IMR-90 (cell line): ENCODE measurements at regions not wholly inside any gene's neighbourhood (a gene's known extent, or its start where the extent isn't known, plus 50 kb on each side); places are given as distances from the start of the nearest gene placed in this dataset.

ENCODE experiments used
- ATAC-seq: fragments of 200-7000 bp; cut with Tn5 transposase; 2 replicates; pipeline ENCODE4 v1.9.1; 2020; ENCODE audit warnings: low read depth, mild to moderate bottlenecking, moderate library complexity
- BruUV-seq: library from RNA; stranded (reverse); fragments of 400-500 nt; replicated peaks from 2 replicates; lab custom pipeline; 2021; lab: Mats Ljungman, UMichigan
- CTCF ChIA-PET: fragments of 300-600 bp; formaldehyde crosslinking; extraction: SDS; loops from one replicate; lab custom pipeline; 2021; ENCODE audit warnings: antibody characterized with exemption; lab: Yijun Ruan, JAX
- POLR2A ChIA-PET: fragments of 300-600 bp; sonication (Branson Sonifier 250); formaldehyde crosslinking; loops from one replicate; lab custom pipeline; 2022; ENCODE audit warnings: antibody characterized with exemption; ENCODE audit not compliant: unreplicated experiment; lab: Charles Lee
- DNase-seq: peaks from one replicate; pipeline ENCODE4 v3.0.0; 2013
- H2AFZ ChIP-seq: replicated peaks from 2 replicates; pipeline ENCODE3; 2013; ENCODE audit warnings: low read length, mild to moderate bottlenecking; ENCODE audit not compliant: poor library complexity
- H2AK5ac ChIP-seq: 2 replicates; pipeline ENCODE4 v1.6.1; 2013; ENCODE audit warnings: low read depth, low read length, inconsistent platforms
- H2AK9ac ChIP-seq: replicated peaks from 2 replicates; pipeline ENCODE3; 2013; ENCODE audit warnings: mild to moderate bottlenecking, low read depth, low read length, moderate library complexity; ENCODE audit not compliant: poor library complexity
- H2BK120ac ChIP-seq: 2 replicates; pipeline ENCODE4 v1.6.1; 2013; ENCODE audit warnings: low read depth, low read length, inconsistent platforms
- H2BK15ac ChIP-seq: 3 replicates; pipeline ENCODE4 v1.6.1; 2013; ENCODE audit warnings: low read depth, low read length, inconsistent platforms
- H2BK20ac ChIP-seq: 2 replicates; pipeline ENCODE4 v1.6.1; 2013; ENCODE audit warnings: low read depth, mild to moderate bottlenecking, inconsistent platforms, low read length, moderate library complexity
- H2BK5ac ChIP-seq: 2 replicates; pipeline ENCODE4 v1.6.1; 2013; ENCODE audit warnings: mild to moderate bottlenecking, low read depth, low read length, inconsistent platforms; ENCODE audit not compliant: poor library complexity, severe bottlenecking
- H3K14ac ChIP-seq: replicated peaks from 2 replicates; pipeline ENCODE4 v1.6.1; 2013; ENCODE audit warnings: low read depth, low read length, inconsistent platforms
- H3K18ac ChIP-seq: 2 replicates; pipeline ENCODE4 v1.6.1; 2013; ENCODE audit warnings: low read depth, low read length, control low read depth
- H3K23ac ChIP-seq: 2 replicates; pipeline ENCODE4 v1.6.1; 2013; ENCODE audit warnings: low read depth, low read length, inconsistent platforms
- H3K27ac ChIP-seq: 2 replicates; pipeline ENCODE4 v1.5.1; 2013; ENCODE audit warnings: mild to moderate bottlenecking, control low read depth, low read length; ENCODE audit not compliant: insufficient read depth
- H3K27me3 ChIP-seq: 2 replicates; pipeline ENCODE4 v1.6.1; 2013; ENCODE audit warnings: low read length; ENCODE audit not compliant: control insufficient read depth, insufficient read depth
- H3K36me3 ChIP-seq: 2 replicates; pipeline ENCODE4 v1.6.1; 2013; ENCODE audit warnings: low read length, mixed read lengths; ENCODE audit not compliant: control insufficient read depth, insufficient read depth
- H3K4ac ChIP-seq: 2 replicates; pipeline ENCODE4 v1.6.1; 2013; ENCODE audit warnings: low read depth, low read length, inconsistent platforms
- H3K4me1 ChIP-seq: 2 replicates; pipeline ENCODE4 v1.6.1; 2013; ENCODE audit warnings: low read length, mixed read lengths; ENCODE audit not compliant: control insufficient read depth, insufficient read depth
- H3K4me2 ChIP-seq: 2 replicates; pipeline ENCODE4 v1.6.1; 2013; ENCODE audit warnings: low read depth, mild to moderate bottlenecking, control low read depth, low read length, moderate library complexity
- H3K4me3 ChIP-seq: 2 replicates; pipeline ENCODE4 v1.5.1; 2013; ENCODE audit warnings: low read depth, mild to moderate bottlenecking, control low read depth, low read length, moderate library complexity; ENCODE audit not compliant: insufficient read depth
- H3K56ac ChIP-seq: 2 replicates; pipeline ENCODE4 v1.6.1; 2013; ENCODE audit warnings: low read length, inconsistent platforms; ENCODE audit not compliant: insufficient read depth; ENCODE audit errors: extremely low read depth
- H3K79me1 ChIP-seq, 2 experiments: 2 replicates each; pipeline ENCODE4 v1.6.1; 2013; ENCODE audit warnings: low read length in 2 of 2, inconsistent platforms in 1 of 2, low read depth in 1 of 2
- H3K9ac ChIP-seq: 2 replicates; pipeline ENCODE4 v1.6.1; 2013; ENCODE audit warnings: low read depth, low read length, control low read depth
- H3K9me1 ChIP-seq: 2 replicates; pipeline ENCODE4 v1.6.1; 2013; ENCODE audit warnings: low read length, inconsistent platforms; ENCODE audit not compliant: insufficient read depth
- H3K9me3 ChIP-seq: 2 replicates; pipeline ENCODE4 v1.6.1; 2013; ENCODE audit warnings: low read length; ENCODE audit not compliant: control insufficient read depth, insufficient read depth
- H4K20me1 ChIP-seq: 2 replicates; pipeline ENCODE4 v1.6.1; 2013; ENCODE audit warnings: low read length, inconsistent platforms; ENCODE audit not compliant: insufficient read depth
- H4K5ac ChIP-seq: 2 replicates; pipeline ENCODE4 v1.6.1; 2013; ENCODE audit warnings: mild to moderate bottlenecking, low read depth, low read length, control low read depth
- H4K8ac ChIP-seq, 2 experiments: 2 replicates each; pipeline ENCODE4 v1.6.1; 2013; ENCODE audit warnings: low read depth in 2 of 2, low read length in 2 of 2, control low read depth in 1 of 2, inconsistent platforms in 1 of 2
- H4K91ac ChIP-seq: 2 replicates; pipeline ENCODE4 v1.6.1; 2013; ENCODE audit warnings: low read depth, low read length, inconsistent platforms; ENCODE audit not compliant: insufficient read depth
- BHLHE40 ChIP-seq: fragments of 150-350 bp; IDR thresholded peaks from 2 replicates; pipeline ENCODE4 v1.6.1; 2016; ENCODE audit warnings: mild to moderate bottlenecking, low read depth, low read length
- CEBPB ChIP-seq: IDR thresholded peaks from 2 replicates; pipeline ENCODE4 v1.6.1; 2012; ENCODE audit warnings: low read depth, low read length, improper control_type of control experiment
- CHD1 ChIP-seq: IDR thresholded peaks from 2 replicates; pipeline ENCODE4 v1.6.1; 2012; ENCODE audit warnings: low read depth, low read length, improper control_type of control experiment
- CTCF ChIP-seq: conservative IDR thresholded peaks from 2 replicates; pipeline ENCODE4 v1.5.1; 2012; ENCODE audit warnings: mild to moderate bottlenecking, low read depth, low read length, improper control_type of control experiment
- FOS ChIP-seq: fragments of 150-350 bp; IDR thresholded peaks from 2 replicates; pipeline ENCODE4 v1.6.1; 2016; ENCODE audit warnings: low read depth, low read length
- MAFK ChIP-seq: IDR thresholded peaks from 2 replicates; pipeline ENCODE4 v1.6.1; 2012; ENCODE audit warnings: low read depth, low read length, improper control_type of control experiment
- MAZ ChIP-seq: IDR thresholded peaks from 2 replicates; pipeline ENCODE4 v1.6.1; 2012; ENCODE audit warnings: low read depth, mild to moderate bottlenecking, low read length, improper control_type of control experiment, moderate library complexity, borderline replicate concordance
- MXI1 ChIP-seq: IDR thresholded peaks from 2 replicates; pipeline ENCODE4 v1.6.1; 2012; ENCODE audit warnings: low read depth, mild to moderate bottlenecking, low read length, moderate library complexity, borderline replicate concordance
- NFE2L2 ChIP-seq: fragments of 150-350 bp; IDR thresholded peaks from 2 replicates; pipeline ENCODE4 v1.6.1; 2016; ENCODE audit warnings: low read depth, mild to moderate bottlenecking, low read length
- POLR2A ChIP-seq: IDR thresholded peaks from 2 replicates; pipeline ENCODE4 v1.6.1; 2012; ENCODE audit warnings: mild to moderate bottlenecking, low read depth, low read length
- RAD21 ChIP-seq: IDR thresholded peaks from 2 replicates; pipeline ENCODE4 v1.6.1; 2012; ENCODE audit warnings: low read length, improper control_type of control experiment
- RCOR1 ChIP-seq: IDR thresholded peaks from 2 replicates; pipeline ENCODE4 v1.6.1; 2012; ENCODE audit warnings: mild to moderate bottlenecking, low read length, improper control_type of control experiment; ENCODE audit not compliant: insufficient replicate concordance
- RFX5 ChIP-seq: IDR thresholded peaks from 2 replicates; pipeline ENCODE4 v1.8.0; 2012; ENCODE audit warnings: low read depth, mild to moderate bottlenecking, low read length, moderate library complexity
- WGBS, 2 experiments: methylation state at CpG; one replicate each; pipeline versions ENCODE4 v1.1.5 to v1.1.7; 2013; ENCODE audit warnings: missing lambda C conversion rate in 2 of 2; ENCODE audit not compliant: insufficient read length in 1 of 2; ENCODE audit errors: extremely low coverage in 2 of 2; 5-methylcytosine and 5-hydroxymethylcytosine counted together
- dilution Hi-C: fragments of 300-500 bp; cut with HindIII; formaldehyde crosslinking; loops from one replicate; pipeline ENCODE4 v1.14.3; 2018; ENCODE audit warnings: low sequenced_read_pairs; ENCODE audit not compliant: unreplicated experiment
- in situ Hi-C: fragments of 300-500 bp; cut with MboI; formaldehyde crosslinking; loops from 3 replicates; pipeline ENCODE4 v1.14.3; 2019; ENCODE audit warnings: low sequenced_read_pairs, inconsistent platforms, mixed read lengths
- intact Hi-C: fragments of 100-400 bp; cut with micrococcal nuclease; formaldehyde crosslinking; loops from 2 replicates; pipeline ENCODE4 v1.10.0; 2022

- in situ Hi-C loops (no loop called here), dilution Hi-C loops (no loop called here), intact Hi-C loops (no loop called here)
- H3K4ac ChIP-seq, result no peak overlapping the region
- H2AK5ac ChIP-seq, result no peak overlapping the region
- no peak overlapping the region for H3K14ac ChIP-seq
- no peak overlapping the region for H3K4me3 ChIP-seq
- ATAC-seq, result no peak
- no peak for DNase-seq
- H3K18ac ChIP-seq, result no peak overlapping the region
- no peak overlapping the region for H3K23ac ChIP-seq
- TF ChIP-seq POLR2A (no peak), RFX5 (no peak), MAFK (no peak), BHLHE40 (no peak), RCOR1 (no peak), RAD21 (no peak), NFE2L2 (no peak), CEBPB (no peak), MXI1 (no peak), CTCF (no peak), FOS (no peak), CHD1 (no peak), MAZ (no peak)
- no peak overlapping the region for H2BK120ac ChIP-seq
- no peak overlapping the region for H2BK5ac ChIP-seq
- H3K4me2 ChIP-seq, result no peak overlapping the region
- H2AK9ac ChIP-seq, result no peak overlapping the region
- no peak overlapping the region for H4K91ac ChIP-seq
- no peak overlapping the region for H2BK20ac ChIP-seq
- no peak overlapping the region for H2AFZ ChIP-seq
- H3K56ac ChIP-seq, result no peak overlapping the region
- BruUV-seq, result no TSS peak
- H3K36me3 ChIP-seq, result no peaks in the 10 kb centered on the region
- H2BK15ac ChIP-seq, result no peak overlapping the region
- no peak overlapping the region for H4K8ac ChIP-seq
- H3K27ac ChIP-seq, result no peak overlapping the region
- H3K27me3 ChIP-seq, result no peaks in the 10 kb centered on the region
- H3K79me1 ChIP-seq, result no peaks in the 10 kb centered on the region
- ChIA-PET POLR2A (no interaction called here), CTCF (no interaction called here)
- H3K4me1 ChIP-seq, result no peaks in the 10 kb centered on the region
- no peak overlapping the region for H4K5ac ChIP-seq
- no peak overlapping the region for H3K9ac ChIP-seq
- 100% methylated on average over 3 of the region's 10 CpGs; no CpG with 5 or more reads in 1 of the 2 experiments for WGBS, 2 experiments
- no peaks in the 10 kb centered on the region for H4K20me1 ChIP-seq
- no peaks in the 10 kb centered on the region for H3K9me3 ChIP-seq
- H3K9me1 ChIP-seq, result no peaks in the 10 kb centered on the region
Observed at GRCh38 chr2:122238006-122238559, 482.6 kb downstream of the TSN start.
